ENCODE measurements at regions not wholly inside any gene's neighbourhood (a gene's known extent, or its start where the extent isn't known, plus 50 kb on each side); places are given as distances from the start of the nearest gene placed in this dataset.

GRCh38 chr15:39236375-39236774, 344.5 kb upstream of the THBS1 start:
- Histone ChIP-seq H3K9me3 (no peaks in the 10 kb centered on the region), H3K4me3 (no peak overlapping the region), H3K36me3 (no peaks in the 10 kb centered on the region), H3K4me1 (peaks cover 0 to 28% (median 0%) of the 10 kb centered on the region in 3 donors), H3K27ac (no peak overlapping the region), H3K27me3 (no peaks in the 10 kb centered on the region)
- DNase-seq, result no peak
- TF ChIP-seq CTCF (IDR thresholded peaks at IDR 0.05) (no peak), POLR2A (IDR thresholded peaks at IDR 0.05) (no peak)
- intact Hi-C loops (cut with DNase I), result no loop called here

GRCh38 chr15:39238443-39238842, 342.4 kb upstream of the THBS1 start:
- Histone ChIP-seq H3K4me3 (no peak overlapping the region), H3K36me3 (no peaks in the 10 kb centered on the region), H3K9me3 (no peaks in the 10 kb centered on the region), H3K4me1 (peaks cover 0 to 15% (median 0%) of the 10 kb centered on the region in 3 donors), H3K27me3 (no peaks in the 10 kb centered on the region), H3K27ac (no peak overlapping the region)
- intact Hi-C loops (cut with DNase I), result no loop called here
- DNase-seq, result no peak
- WGBS, 2 donors, result 85 to 94% methylated on average over 6 of the region's 6 CpGs
- TF ChIP-seq POLR2A (IDR thresholded peaks at IDR 0.05) (no peak), CTCF (IDR thresholded peaks at IDR 0.05) (no peak)

- Histone ChIP-seq H3K9me3 (no peaks in the 10 kb centered on the region), H3K4me3 (no peak overlapping the region), H3K27me3 (no peaks in the 10 kb centered on the region), H3K4me1 (peaks cover 0 to 14% (median 0%) of the 10 kb centered on the region in 3 donors), H3K36me3 (no peaks in the 10 kb centered on the region), H3K27ac (no peak overlapping the region)
- DNase-seq, result no peak
- TF ChIP-seq POLR2A (IDR thresholded peaks at IDR 0.05) (no peak), CTCF (IDR thresholded peaks at IDR 0.05) (no peak)
- intact Hi-C loops (cut with DNase I), result no loop called here
- 64 to 80% methylated on average over 1 of the region's 1 CpG for WGBS, 2 donors
Observed at GRCh38 chr15:39239562-39239961, 341.3 kb upstream of the THBS1 start.

- H3K36me3 ChIP-seq, result no peaks in the 10 kb centered on the region
- intact Hi-C loops (cut with DNase I), result no loop called here
- H3K4me3 ChIP-seq, result no peak overlapping the region
- no peaks in the 10 kb centered on the region for H3K27me3 ChIP-seq
- no peak for DNase-seq
- H3K9me3 ChIP-seq, result no peaks in the 10 kb centered on the region
- no peaks in the 10 kb centered on the region for H3K4me1 ChIP-seq
- no peak overlapping the region for H3K27ac ChIP-seq
- TF ChIP-seq POLR2A (IDR thresholded peaks at IDR 0.05), result no peak
- TF ChIP-seq CTCF (IDR thresholded peaks at IDR 0.05), result no peak
Observed at GRCh38 chr15:39242345-39242744, 338.5 kb upstream of the THBS1 start.

GRCh38 chr15:39243396-39243795, 337.5 kb upstream of the THBS1 start:
- no peaks in the 10 kb centered on the region for H3K4me1 ChIP-seq
- no peak for TF ChIP-seq POLR2A (IDR thresholded peaks at IDR 0.05)
- no peak for TF ChIP-seq CTCF (IDR thresholded peaks at IDR 0.05)
- WGBS, 2 donors, result 73 to 88% methylated on average over 1 of the region's 1 CpG
- no peak overlapping the region for H3K27ac ChIP-seq
- H3K4me3 ChIP-seq, result no peak overlapping the region
- no peaks in the 10 kb centered on the region for H3K36me3 ChIP-seq
- DNase-seq, result no peak
- H3K9me3 ChIP-seq, result no peaks in the 10 kb centered on the region
- no peaks in the 10 kb centered on the region for H3K27me3 ChIP-seq
- intact Hi-C loops (cut with DNase I), result no loop called here

All from esophagus squamous epithelium (tissue), 5 donors.